Panc1 (cell line): ENCODE measurements at regions not wholly inside any gene's neighbourhood (a gene's known extent, or its start where the extent isn't known, plus 50 kb on each side); places are given as distances from the start of the nearest gene placed in this dataset.
"Not testable (repeated sequence)": the region's sequence is repeated elsewhere in the genome, so short reads cannot be mapped to it uniquely, and the experiment has no call there.

Source experiments
- ATAC-seq: fragments of 200-7000 bp; cut with Tn5 transposase; 2 replicates; pipeline ENCODE4 v1.9.1; 2020; ENCODE audit warnings: mild to moderate bottlenecking, moderate library complexity
- BruUV-seq: library from RNA; stranded (reverse); fragments of 400-500 nt; replicated peaks from 2 replicates; lab custom pipeline; 2021; lab: Mats Ljungman, UMichigan
- CTCF ChIA-PET: fragments of 300-600 bp; sonication (Branson Sonifier 250); formaldehyde crosslinking; loops from one replicate; lab custom pipeline; 2022; ENCODE audit warnings: antibody characterized with exemption; lab: Charles Lee
- POLR2A ChIA-PET: fragments of 300-600 bp; sonication (Branson Sonifier 250); formaldehyde crosslinking; loops from one replicate; lab custom pipeline; 2022; ENCODE audit warnings: antibody characterized with exemption; lab: Charles Lee
- DNase-seq: peaks from one replicate; pipeline ENCODE4 v3.0.0-alpha.2; 2010; ENCODE audit warnings: low read depth, low spot score
- H3K27ac ChIP-seq: 2 replicates; pipeline ENCODE4 v1.5.1; 2011; ENCODE audit warnings: mild to moderate bottlenecking, low read length, inconsistent platforms
- H3K27me3 ChIP-seq: fragments of 200-500 bp; sonication (Bioruptor generic); 2 replicates; pipeline ENCODE4 v1.6.0; 2014; ENCODE audit warnings: low read length, inconsistent platforms; ENCODE audit not compliant: control insufficient read depth, insufficient read depth
- H3K36me3 ChIP-seq: fragments of 200-500 bp; sonication (Bioruptor generic); 2 replicates; pipeline ENCODE4 v1.5.1; 2014; ENCODE audit warnings: inconsistent platforms, mild to moderate bottlenecking, low read length, moderate library complexity; ENCODE audit not compliant: control insufficient read depth, insufficient read depth
- H3K4me1 ChIP-seq: 2 replicates; pipeline ENCODE4 v1.5.1; 2011; ENCODE audit warnings: inconsistent platforms, mild to moderate bottlenecking, low read length, moderate library complexity; ENCODE audit not compliant: control insufficient read depth, insufficient read depth
- H3K4me3 ChIP-seq, 2 experiments: 2 replicates each; pipeline ENCODE4 v1.5.1; 2011 to 2012; ENCODE audit warnings: low read depth in 2 of 2, low read length in 2 of 2, mild to moderate bottlenecking in 2 of 2, inconsistent platforms in 1 of 2, moderate library complexity in 1 of 2
- H3K9me3 ChIP-seq: fragments of 200-500 bp; sonication (Bioruptor generic); 2 replicates; pipeline ENCODE4 v1.5.1; 2014; ENCODE audit warnings: low read depth, mild to moderate bottlenecking, inconsistent platforms, low read length, moderate library complexity; ENCODE audit not compliant: control insufficient read depth, insufficient read depth
- in situ Hi-C: cut with HindIII; loops from 2 replicates; pipeline ENCODE4 v1.10.0; 2016; ENCODE audit warnings: low sequenced_read_pairs, low pct_unique_long_range_greater_than_20kb
- intact Hi-C: fragments of 100-400 bp; cut with micrococcal nuclease; formaldehyde crosslinking; loops from one replicate; pipeline ENCODE4 v1.10.0; 2022; ENCODE audit not compliant: unreplicated experiment

DNA sequence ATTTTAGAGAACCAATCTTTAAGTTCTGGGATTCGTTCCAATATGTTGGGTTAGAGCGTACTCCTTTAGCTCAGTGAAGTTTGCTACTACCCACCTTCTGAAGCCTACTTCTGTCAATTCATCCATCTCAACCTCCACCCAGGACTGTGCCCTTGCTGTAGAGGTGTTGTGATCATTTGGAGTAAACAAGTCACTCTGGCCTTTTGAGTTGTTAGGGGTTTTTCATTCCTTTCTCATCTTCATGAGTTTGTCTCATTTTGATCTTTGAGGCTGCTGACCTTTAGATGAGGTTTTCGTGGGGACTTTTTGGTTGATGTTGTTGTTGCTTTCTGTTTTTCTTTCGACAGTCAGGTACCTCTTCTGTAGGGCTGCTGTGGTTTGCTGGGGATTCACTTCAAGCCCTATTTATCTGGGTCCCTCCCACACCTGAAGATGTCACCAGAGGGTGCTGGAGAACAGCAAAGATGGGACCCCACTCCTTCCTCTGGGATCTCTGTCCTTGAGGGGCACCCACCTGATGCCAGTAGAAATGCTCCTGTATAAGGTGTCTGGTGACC lies 158.4 kb downstream of the ANKRD36B start:
- H3K9me3 ChIP-seq, intact Hi-C loops, DNase-seq, H3K27me3 ChIP-seq, POLR2A ChIA-PET, CTCF ChIA-PET, in situ Hi-C loops, ATAC-seq, BruUV-seq, H3K27ac ChIP-seq, H3K36me3 ChIP-seq, H3K4me3 ChIP-seq, H3K4me1 ChIP-seq: not testable (repeated sequence)

DNA sequence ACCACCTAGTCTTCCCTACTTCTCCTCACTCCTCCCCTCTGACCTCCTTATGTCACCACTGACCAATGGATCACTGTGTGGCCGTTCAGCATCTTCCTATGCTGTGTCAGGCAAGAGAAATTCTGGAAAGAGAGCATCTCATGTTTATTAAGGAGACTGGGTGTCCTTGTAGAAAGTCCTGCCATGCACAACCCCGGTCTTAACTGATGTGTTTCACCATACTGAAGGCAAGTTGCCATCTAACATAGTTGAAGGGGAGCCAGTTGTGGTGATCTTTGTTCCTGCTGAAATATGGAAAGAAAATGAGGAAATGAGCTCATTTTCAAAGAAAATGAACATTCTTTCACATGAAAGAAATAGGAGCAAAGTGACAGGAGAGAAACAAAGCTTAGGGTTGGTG lies 167.3 kb downstream of the ANKRD36B start:
- H3K27ac ChIP-seq, BruUV-seq, POLR2A ChIA-PET, H3K27me3 ChIP-seq, CTCF ChIA-PET, H3K36me3 ChIP-seq, ATAC-seq, in situ Hi-C loops, DNase-seq, H3K4me3 ChIP-seq, H3K4me1 ChIP-seq, H3K9me3 ChIP-seq, intact Hi-C loops: not testable (repeated sequence)

DNA sequence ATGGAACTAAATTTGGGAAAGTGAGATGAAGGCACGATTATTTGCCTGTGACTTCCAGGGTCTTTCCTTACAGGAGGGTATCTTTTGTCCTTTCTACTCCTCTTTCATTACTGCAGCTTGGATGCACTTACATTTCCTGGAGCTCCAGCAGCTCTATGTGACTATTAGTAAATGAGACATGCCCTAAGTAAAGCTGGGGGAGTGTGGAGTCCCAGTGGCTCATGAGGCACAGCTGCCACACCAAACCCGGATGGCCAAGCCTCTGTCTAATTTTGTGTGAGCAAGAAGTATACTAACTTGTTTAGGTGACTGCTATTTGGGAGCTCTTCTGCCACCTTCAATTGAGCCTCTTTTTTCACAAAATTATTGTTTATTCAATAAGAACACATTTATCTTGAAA lies 183.3 kb downstream of the ANKRD36B start:
- H3K9me3 ChIP-seq, H3K27me3 ChIP-seq, H3K4me1 ChIP-seq, DNase-seq, H3K4me3 ChIP-seq, POLR2A ChIA-PET, H3K36me3 ChIP-seq, in situ Hi-C loops, CTCF ChIA-PET, BruUV-seq, H3K27ac ChIP-seq, ATAC-seq, intact Hi-C loops: not testable (repeated sequence)

DNA sequence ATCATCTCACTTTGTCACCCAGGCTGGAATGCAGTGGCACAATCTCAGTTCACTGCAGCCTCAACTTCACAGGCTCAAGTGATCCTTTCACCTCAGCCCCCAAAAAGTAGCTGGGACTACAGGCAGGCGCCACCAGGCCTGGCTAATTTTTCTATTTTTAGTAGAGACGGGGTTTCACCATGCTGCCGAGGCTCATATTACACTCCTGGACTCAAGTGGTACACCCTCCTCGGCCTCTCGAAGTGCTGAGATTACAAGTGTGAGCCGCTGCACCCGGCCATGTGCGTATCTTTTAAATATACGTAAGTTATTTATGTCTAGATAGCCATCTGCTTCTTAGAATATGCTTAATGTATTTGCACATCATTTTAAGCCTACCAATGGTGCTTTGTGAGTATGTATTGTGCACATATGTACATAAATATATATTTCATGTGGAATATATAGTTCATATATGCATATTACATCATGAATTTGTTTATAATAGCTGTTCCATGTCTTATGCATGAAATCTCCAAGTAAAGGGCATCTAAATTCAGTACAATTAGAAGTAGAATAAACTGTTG lies 184.4 kb downstream of the ANKRD36B start:
- DNase-seq, H3K27me3 ChIP-seq, H3K4me1 ChIP-seq, H3K36me3 ChIP-seq, in situ Hi-C loops, POLR2A ChIA-PET, BruUV-seq, H3K27ac ChIP-seq, ATAC-seq, H3K9me3 ChIP-seq, CTCF ChIA-PET, intact Hi-C loops, H3K4me3 ChIP-seq: not testable (repeated sequence)

DNA sequence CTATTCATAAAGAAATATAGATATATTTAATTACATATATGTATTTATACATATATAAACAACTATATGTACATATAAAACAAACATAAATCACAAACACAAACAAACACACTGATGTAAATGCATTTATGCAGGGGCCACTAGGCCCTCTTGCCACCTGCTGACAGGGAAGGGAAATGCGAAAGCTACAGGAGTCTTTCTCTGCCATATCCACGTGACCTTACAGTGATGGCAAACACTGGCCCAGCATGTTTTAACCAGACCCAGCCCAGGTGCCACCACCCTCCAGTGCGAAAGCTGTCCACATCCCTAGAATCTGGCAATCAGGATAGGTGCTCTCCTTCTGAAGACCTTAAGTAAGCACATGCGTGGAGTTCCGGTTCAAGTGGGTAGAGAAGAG lies 187.0 kb downstream of the ANKRD36B start:
- CTCF ChIA-PET, in situ Hi-C loops, H3K27ac ChIP-seq, DNase-seq, BruUV-seq, H3K4me1 ChIP-seq, H3K9me3 ChIP-seq, POLR2A ChIA-PET, ATAC-seq, H3K36me3 ChIP-seq, intact Hi-C loops, H3K27me3 ChIP-seq, H3K4me3 ChIP-seq: not testable (repeated sequence)

DNA sequence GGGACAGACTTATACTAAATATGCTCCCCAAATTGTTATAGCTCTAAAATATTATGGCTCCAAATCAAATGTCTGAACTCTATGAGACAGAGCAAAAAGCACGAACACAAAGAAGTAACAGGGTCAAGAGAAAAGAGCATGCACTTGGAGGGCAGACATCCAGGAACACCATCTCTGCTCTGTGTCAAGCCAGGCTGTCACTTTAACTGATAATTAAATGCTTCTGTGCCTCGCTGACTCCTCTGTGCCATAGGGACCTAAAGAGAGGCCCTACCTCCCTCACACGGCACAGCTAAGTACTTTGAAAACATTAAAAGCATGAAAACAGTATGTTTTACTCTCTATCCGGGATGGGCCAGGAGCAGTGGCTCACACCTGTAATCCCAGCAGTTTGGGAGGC lies 194.0 kb downstream of the ANKRD36B start:
- H3K27ac ChIP-seq, H3K4me1 ChIP-seq, in situ Hi-C loops, intact Hi-C loops, BruUV-seq, ATAC-seq, H3K27me3 ChIP-seq, H3K9me3 ChIP-seq, CTCF ChIA-PET, DNase-seq, POLR2A ChIA-PET, H3K4me3 ChIP-seq, H3K36me3 ChIP-seq: not testable (repeated sequence)

DNA sequence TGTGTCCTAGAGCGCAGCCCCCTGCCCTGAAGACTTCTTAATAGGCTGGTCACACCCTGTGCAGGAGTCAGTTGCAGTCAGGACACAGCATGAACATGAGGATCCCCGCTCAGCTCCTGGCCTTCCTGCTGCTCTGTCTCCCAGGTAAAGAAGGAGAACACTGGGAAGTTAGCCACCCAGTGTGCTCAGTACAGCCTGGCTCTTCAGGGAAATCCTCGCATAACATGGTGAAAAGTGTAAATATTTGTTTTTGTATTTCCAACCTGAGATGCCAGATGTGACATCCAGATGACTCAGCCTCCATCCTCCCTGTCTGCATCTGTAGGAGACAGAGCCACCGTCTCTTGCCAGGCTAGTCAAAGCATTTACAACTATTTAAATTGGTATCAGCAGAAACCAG lies 203.9 kb downstream of the ANKRD36B start:
- intact Hi-C loops, ATAC-seq, H3K4me1 ChIP-seq, BruUV-seq, in situ Hi-C loops, H3K36me3 ChIP-seq, H3K27me3 ChIP-seq, H3K27ac ChIP-seq, DNase-seq, H3K9me3 ChIP-seq, CTCF ChIA-PET, H3K4me3 ChIP-seq, POLR2A ChIA-PET: not testable (repeated sequence)
